Anterior cingulate cortex (tissue), 58 donors: ENCODE measurements at regions not wholly inside any gene's neighbourhood (a gene's known extent, or its start where the extent isn't known, plus 50 kb on each side); places are given as distances from the start of the nearest gene placed in this dataset.

ENCODE experiments used
- DNase-seq, 58 donors: peaks; one replicate each; lab custom pipeline; 2025; lab: John Stamatoyannopoulos, UW

DNA sequence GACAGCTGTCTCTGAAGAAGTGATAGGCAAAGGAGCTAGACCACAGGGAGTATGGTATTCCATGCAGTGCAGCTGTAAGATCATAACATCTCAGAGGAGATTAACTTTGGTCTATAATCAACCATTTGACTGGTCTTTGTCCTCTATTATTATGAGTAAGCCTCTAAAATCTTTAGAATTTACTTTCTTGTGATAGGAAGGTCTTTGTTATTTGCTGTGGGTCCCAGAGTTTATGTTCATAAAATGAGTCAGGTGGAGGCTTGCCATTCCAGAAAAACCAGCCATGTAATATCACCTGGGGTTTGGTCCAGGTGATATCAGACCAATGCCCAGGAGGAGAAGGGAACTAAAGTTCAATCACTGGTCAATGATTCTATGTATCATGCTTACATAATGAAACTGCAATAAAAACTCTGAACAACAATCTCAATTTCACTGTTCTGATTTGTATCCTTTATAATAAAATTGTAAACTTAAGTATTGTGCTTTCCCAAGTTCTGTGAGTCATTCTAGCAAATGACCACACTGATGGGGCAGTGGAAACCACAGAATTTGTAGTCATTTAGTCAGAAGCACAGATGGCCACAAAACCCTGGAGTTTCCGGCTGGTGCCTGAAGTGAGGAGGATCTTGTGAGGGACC, 239.6 kb upstream of the TRAM1L1 start:
- no peak for DNase-seq

DNA sequence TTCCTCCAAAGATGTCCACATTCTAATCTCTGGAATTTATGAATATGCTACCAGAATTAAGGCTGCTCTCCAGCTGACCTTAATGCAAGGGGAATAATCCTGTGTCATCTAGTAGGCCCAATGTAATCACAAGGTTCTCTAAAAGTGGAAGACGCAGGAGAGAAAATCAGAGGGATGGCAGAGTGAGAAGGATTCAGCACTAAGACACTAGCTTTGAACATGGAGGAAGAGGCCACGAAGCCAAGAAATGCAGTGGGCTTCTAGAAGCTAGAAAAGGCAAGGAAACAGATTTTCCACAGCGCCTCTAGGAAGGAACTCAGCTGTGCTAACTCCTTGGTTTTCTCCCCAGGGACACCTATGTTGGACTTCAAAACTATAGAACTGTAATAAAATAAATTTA, 240.7 kb upstream of the TRAM1L1 start:
- no peak for DNase-seq

DNA sequence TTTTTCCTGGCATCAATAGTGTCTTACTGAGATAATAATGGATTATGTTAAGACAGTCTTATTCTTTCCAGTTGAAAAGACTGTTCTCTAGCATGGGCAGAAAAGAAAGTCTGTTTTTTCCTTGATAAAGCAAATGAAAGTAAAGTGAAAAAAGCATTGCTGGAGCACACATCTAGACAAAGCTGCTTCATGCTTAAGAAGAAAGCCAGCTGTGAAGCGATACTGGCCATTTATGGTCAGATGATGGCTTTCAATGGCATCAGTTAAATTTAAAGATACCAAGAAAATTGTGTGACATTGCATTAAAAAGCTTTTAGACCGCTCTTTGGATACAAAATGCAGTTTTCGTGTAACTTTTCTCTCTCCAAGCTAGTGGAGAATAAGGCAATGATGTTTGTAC, 242.1 kb upstream of the TRAM1L1 start:
- DNase-seq = no peak

DNA sequence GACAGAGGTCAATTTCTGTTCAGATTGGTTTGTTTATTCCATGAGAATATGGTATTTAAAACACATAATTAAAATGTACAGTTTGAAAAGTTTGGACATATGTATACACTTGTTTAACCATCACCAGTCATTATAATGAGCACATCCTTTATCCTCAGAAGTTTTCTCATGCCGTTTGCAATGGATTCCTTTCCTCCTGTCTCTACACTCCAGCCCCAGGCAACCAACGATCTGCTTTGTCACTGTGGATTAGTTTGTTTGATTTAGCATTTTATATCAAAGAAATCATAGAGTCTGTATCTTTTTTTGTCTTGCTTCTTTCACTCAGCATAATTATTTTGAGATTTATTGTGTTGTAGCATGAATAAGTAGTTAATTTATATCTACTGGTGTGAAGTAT, 243.0 kb upstream of the TRAM1L1 start:
- no peak for DNase-seq

DNA sequence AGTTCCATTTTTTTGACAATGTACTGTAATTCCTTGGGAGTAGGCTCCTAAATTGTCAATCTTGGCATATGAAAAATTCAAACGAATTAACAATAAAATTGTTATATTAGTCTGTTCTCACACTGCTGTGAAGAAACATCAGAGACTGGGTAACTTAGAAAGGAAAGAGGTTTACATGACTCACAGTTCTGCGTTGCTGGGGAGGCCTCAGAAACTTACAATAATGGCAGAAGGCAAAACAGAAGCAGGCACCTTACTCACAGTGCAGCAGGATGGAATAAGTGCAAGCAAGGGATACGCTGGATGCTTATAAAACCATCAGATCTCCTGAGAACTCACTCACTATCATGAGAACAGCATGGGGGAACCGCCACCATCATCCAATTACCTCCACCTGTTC, 246.4 kb upstream of the TRAM1L1 start:
- DNase-seq = no peak

DNA sequence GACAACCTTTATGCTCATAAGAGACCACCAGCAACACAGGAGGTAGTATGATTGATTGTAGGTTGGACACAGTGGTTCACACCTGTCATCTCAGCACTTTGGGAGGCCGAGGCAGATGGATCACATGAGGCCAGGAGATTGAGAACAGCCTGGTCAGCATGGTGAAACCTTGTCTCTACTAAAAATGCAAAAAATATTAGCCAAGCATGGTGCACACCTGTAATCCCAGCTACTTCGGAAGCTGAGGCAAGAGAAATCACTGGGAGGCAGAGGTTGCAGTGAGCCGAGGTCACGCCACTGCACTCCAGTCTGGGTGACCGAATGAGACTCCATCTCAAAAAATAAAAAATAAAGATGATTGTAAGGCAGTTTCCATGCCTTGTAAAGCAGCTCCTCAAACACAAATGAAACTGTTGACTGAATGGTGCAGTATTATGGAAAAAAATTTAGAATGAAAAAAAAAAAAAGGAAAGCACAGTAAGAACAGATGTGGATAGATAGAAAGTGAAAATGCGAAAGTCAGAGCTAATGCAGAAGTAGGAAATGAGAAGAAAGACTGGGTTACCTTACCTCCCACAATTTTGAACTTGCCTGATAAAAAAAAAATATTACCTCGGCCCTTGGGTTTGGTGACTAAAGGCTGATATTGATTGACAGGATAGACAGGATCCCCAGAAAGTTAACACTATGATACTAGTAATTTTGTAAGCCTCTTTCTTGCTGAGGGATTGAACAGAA, 249.2 kb upstream of the TRAM1L1 start:
- no peak for DNase-seq

DNA sequence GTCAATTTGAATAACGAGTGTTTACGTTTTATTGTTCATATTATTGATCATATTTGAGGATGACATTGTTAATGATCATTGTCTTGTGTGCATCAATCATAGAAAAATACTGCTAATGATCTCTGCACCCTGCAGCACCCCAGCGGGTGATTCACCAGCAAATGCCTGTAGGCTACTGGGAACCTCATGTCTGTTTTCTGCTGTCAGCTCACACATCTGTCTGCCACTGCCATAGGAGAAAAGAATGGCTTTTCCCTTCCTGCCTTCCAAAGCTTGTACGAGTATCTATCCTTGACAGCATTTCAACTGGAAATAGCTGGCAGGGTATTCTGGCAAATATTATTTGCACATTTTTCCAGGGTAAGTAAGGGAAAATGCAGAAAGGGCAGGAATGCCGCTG, 272.1 kb upstream of the TRAM1L1 start:
- DNase-seq = no peak

DNA sequence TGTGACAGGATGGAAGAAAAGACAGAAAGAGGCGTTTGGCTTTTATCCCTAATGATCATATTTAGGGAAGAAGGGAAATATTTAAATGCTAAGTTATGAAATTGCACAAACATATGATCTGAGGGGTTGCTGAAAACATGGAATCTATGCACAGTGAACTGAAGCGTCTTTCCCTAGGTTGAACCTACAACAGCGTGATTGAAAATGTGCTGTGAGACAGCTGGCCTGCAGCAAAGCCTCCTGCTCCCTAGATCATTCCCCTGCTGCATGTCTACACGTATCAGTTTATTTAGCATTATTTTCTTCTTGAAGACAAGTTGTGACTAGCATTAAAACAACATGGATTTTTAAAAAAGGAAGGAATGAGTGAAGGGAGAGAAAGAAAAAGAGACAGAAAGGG, 272.5 kb upstream of the TRAM1L1 start:
- DNase-seq = no peak

DNA sequence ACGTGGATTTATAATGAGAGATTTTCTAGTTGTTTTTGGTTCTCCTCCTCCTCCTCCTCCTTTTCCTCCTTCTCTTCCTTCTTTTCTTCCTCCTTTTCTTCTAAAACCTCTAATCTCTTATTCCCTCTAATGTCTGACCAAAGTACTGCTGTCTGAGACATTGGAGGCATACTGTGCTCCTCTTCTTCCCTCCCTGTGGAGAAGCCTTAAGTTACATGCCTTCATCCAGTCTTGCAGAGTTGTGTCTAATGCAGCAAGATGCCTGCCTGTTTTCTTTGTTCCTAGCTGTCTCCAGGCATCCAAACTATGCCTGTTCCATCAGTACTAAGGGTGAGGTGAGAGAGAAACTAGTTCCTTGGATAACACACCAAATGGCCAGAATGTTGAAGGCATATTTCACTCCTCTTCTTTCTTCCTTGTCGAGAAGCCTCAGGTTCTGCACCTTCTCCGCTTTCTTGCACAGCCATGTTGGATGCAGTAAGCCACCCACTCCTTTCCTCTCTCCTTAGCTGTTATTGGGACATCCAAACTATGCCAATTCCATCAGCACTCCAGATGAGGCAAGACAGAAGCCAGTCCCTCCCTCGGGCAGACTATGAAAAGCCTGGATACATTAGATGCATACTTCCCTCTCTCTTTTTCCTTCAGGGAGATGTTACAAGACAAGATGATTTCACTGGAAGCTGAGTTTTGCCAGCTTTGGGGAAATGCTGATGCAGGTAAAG, 285.7 kb upstream of the TRAM1L1 start:
- DNase-seq = peak in 3 of 58 donors; percentile 3 to 13 (median 4)

DNA sequence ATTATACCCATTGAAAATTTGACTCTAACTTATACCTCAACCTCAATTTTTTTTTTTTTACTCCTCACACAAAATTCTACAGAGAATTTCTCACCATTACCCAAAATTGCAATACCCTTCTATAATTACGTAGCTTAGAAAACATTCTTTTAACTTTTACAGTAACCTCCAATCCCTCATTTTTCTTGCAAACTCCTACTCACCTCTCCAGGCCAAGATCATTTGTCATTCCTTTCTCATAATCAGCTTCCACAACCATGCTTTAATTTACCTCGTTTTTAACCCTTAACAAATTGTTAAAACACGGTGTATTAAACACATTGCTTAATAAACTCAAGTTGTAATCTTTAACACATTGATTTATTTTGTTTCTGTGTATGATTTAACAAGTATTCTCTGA, 289.7 kb upstream of the TRAM1L1 start:
- no peak for DNase-seq

DNA sequence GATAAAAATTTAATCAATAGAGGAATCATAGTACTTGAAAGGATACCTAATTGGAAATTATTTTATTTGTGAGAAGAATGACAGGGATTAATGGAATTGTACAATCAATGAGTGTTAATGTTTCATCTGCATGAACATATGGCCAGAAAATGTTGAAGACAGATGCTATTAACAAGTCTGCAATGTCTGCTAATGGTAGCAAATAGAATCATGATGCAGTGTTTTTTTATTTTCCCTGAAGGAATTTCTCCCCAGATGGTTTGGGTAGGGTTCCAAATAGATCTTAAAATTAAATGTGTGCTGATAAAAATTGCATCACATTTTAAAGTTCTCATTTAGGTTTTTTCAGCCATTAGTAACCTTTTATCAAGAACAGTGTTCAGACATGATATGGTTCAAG, 291.3 kb upstream of the TRAM1L1 start:
- no peak for DNase-seq

DNA sequence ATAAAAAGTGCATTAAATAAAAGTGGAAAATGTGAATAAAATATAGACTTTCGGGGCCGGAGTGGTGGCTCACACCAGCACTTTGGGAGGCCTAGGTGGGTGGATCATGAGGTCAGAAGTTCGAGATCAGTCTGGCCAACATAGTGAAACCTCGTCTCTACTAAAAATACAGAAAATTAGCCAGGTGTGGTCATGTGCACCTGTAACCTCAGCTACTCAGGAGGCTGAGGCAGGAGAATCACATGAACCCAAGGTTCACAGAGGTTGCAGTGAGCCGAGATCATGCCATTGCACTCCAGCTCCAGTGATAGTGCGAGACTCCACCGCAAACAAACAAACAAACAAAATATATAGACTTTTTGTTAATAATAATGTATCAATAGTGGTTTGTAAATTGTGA, 293.6 kb upstream of the TRAM1L1 start:
- no peak for DNase-seq

DNA sequence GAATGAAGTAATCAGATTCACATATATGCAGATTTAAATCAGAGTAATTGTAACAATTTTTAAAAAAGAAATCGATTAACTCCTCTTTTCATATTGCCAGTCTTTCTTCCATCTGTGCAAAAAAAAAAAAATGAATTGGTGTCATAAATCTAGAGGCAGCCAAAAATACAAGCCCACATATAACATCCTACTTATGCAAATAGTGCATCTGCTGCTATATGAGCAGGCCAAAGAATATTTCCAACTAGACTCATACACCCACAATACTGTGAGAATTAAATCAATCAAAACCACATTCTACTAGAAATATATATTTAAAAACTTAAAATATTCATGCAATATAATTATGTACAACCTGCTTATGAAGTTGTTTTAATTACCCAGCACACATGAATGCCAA, 298.1 kb upstream of the TRAM1L1 start:
- DNase-seq = no peak

DNA sequence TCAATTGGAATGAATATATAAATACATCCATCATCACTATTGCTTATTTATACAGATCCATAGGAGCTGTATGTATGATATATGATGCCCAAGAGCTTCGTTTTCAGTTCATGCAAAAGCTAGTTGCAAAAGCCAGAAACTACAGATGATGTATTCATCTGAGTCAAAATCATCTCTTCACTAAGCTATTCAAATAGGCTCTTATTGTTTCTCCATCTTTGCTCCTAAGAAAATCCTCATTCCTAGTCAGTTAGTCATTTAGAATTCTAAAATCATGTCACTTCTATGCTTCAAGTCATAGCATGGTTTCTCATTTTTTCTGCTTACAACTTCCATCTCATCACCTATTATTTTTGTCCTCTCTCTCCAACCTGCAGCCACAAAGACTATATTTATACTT, 300.1 kb upstream of the TRAM1L1 start:
- no peak for DNase-seq

DNA sequence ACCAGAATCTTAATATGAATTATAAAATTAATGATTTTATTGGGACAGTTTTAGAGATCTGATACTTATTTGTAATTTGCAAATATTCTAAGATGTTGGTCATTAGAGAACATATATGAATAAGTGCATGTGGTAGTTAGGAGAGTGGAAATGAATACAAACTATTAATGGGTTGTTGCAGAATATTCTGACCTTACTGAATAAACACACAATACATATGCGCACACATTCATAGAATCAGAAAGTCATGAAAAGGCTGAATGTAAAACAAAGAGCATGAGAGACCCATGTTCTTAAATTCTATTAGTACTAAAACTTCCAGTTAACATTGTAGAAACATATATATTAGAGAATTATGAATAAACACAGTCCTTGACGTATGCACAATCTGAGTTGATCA, 301.7 kb upstream of the TRAM1L1 start:
- DNase-seq = no peak

DNA sequence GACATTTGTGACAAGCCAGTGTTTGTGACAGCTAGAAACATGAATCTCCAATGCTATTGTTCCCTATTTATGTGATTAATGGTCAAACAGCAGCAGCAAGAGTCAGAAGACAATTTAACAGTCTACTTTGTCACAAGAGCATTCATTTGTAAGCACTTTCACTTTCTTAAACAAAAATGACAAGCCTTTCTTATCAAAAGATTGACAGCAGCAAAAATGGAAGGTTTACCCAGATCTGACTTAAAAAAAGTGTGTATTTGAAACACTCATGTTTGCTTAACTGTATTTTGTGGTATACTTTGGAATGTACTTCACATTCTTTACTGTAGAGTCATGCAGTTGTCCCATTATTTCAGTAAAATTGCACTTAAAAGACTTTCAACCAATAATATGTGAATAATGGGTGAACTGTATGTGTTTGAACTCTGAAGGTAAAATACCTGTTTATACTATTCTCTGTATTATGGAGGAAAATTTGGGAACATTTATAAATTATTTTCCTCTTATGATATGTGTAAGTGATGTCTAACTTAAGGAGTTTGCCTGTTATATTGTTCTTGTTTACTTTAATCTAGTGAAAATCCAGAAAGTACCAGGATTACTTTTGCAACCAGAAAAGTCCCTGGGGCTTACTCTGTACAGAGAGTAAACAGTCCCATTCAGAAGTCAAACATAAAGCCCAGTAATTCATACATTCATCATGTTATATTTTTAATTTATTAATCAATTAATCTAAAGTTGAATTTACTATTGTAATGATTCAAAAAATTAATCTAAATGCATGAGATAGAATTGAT, 314.9 kb upstream of the TRAM1L1 start:
- DNase-seq = no peak

DNA sequence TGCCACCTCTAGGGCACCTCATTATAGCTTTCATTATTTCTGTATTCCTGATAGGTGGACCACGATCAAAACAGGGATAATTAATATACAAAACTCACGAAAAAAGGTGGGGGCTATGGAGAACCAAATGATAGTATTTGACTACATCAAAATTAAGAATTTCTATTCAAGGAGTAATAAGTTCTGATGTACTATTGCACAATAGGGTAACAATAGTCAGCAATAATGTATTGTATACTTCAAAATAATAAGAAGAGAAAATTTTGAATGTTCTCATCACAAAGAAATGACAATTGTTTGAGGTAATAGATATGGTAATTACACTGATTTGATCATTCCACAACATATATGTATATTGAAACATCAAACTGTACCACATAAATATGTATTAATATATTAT, 327.3 kb upstream of the TRAM1L1 start:
- no peak for DNase-seq

DNA sequence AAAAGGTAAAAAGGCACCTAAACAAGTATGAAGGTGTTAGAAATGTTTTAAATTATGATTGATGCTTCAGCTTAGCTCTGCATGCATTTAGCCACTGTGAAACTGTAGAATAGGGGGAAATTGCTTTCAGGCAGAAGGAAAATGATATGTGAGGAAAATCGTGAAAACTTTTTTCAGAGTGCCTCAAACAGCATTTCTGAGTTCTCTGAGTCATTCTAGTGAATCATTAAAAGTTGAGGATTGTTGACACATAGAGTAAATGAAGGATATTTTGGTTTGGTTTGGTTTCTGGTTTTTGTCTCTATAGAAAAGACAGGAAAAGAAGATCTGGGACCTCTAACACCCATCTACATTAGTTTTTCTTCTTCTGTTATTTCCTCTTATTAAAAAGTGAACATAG, 332.5 kb upstream of the TRAM1L1 start:
- no peak for DNase-seq

DNA sequence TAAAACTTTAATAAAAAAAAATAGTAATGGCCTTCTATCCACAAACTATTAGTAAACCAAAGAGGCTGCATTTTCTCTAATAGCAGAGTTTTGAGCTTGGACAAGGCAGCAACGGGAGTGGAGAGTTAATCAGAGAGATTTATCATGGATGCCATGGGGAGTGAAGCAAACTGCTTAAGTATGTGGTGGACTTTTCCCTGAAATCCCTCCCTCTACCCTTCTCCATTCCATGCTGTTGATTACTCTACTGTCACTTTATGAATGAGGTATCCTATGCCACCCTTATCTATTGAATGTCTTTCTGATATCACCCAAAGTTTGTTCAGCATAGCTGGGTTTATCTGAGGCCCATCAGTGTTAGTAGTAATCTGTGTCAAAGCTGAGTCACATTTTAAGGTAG, 335.6 kb upstream of the TRAM1L1 start:
- no peak for DNase-seq

DNA sequence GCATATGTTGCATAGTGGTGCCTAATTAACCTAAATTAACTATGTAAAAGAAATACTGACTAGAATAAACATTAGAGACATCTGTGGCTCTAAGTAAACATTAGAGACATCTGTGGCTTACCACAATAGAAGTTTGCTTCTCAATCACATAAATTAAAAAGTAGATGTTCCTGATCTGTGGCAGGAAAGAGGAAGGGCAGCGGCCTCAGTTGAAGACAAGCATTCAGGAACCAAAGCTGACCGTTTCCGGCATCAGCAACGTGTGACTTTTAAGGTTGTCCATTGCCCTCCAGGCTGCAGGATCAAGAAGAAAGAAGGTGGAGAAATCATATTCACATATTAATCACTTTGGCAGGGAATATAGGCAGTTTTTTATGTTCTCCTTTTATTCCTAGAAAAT, 336.3 kb upstream of the TRAM1L1 start:
- DNase-seq = no peak

DNA sequence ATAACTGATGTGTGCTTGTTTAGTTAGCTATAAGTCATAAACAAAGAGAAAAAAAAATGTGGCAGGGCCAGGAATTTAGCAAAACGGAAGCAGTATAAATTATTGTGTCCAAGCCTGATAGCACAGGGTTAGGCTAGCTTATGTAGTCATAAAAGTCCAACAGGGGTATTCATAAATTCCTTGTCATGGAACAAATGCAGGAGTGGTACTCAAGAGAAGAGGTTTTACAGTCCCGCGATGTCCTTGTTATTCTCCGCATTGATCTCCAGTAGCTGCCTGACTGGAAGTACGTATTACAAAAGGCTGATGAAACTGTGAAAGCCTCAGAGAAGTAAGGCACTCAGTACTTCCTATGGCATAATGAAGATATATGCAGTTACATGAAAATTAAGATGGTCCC, 336.9 kb upstream of the TRAM1L1 start:
- DNase-seq = no peak
